GM12875 (cell line): ENCODE measurements at regions not wholly inside any gene's neighbourhood (a gene's known extent, or its start where the extent isn't known, plus 50 kb on each side); places are given as distances from the start of the nearest gene placed in this dataset.

Experiments used
- H3K4me3 ChIP-seq: one replicate; pipeline ENCODE4 v1.5.1; 2011; ENCODE audit warnings: low read depth, low read length, control low read depth
- TF ChIP-seq, protein P1 (sequence below): IDR thresholded peaks from 2 replicates; pipeline ENCODE4 v1.5.1; 2011; ENCODE audit warnings: low read depth, mild to moderate bottlenecking, control low read depth, inconsistent platforms, low read length, moderate library complexity, borderline replicate concordance; ENCODE audit not compliant: insufficient read depth

DNA sequence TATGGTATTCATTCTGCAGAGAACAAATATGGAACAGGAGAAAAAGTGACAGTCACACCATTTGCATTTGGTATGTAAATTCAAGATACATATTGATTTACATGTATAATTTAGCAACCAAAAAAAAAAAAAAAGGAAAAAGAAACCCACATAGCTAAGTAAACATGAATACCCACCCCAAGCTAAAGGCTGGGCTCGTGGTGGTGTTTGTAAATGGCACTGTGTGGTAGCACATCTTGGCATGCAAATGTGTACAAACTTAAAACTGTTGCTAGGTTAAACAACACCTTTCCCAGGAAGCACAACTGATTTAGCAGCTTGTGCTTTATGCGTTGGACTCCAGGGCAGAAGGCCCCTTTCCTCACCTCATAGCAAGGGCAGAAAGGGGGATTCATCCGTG is 481.1 kb upstream of the CELF4 start:
- TF ChIP-seq, protein P1, sequence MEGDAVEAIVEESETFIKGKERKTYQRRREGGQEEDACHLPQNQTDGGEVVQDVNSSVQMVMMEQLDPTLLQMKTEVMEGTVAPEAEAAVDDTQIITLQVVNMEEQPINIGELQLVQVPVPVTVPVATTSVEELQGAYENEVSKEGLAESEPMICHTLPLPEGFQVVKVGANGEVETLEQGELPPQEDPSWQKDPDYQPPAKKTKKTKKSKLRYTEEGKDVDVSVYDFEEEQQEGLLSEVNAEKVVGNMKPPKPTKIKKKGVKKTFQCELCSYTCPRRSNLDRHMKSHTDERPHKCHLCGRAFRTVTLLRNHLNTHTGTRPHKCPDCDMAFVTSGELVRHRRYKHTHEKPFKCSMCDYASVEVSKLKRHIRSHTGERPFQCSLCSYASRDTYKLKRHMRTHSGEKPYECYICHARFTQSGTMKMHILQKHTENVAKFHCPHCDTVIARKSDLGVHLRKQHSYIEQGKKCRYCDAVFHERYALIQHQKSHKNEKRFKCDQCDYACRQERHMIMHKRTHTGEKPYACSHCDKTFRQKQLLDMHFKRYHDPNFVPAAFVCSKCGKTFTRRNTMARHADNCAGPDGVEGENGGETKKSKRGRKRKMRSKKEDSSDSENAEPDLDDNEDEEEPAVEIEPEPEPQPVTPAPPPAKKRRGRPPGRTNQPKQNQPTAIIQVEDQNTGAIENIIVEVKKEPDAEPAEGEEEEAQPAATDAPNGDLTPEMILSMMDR = no peak
- H3K4me3 ChIP-seq = no peak overlapping the region

DNA sequence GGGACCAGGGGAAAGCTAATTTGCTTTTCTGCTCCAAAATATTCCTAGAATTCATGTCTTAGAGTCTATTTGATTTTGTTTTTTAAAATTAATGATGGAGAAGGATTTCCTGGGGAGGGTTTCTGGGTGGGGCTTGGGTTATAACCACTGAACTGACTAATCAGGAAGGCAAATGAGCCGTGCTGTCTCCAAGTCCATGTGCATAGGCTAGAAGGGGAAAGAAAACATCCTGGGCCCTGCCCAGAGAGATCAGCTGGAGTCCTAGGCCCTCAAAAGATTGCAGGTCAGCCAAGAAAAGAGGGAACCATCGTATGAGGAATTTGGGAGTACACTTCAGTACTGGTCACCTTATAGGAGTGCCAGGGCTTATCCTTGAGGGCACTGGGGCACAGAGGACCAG is 480.2 kb upstream of the CELF4 start:
- TF ChIP-seq, protein P1 = no peak
- H3K4me3 ChIP-seq = no peak overlapping the region

DNA sequence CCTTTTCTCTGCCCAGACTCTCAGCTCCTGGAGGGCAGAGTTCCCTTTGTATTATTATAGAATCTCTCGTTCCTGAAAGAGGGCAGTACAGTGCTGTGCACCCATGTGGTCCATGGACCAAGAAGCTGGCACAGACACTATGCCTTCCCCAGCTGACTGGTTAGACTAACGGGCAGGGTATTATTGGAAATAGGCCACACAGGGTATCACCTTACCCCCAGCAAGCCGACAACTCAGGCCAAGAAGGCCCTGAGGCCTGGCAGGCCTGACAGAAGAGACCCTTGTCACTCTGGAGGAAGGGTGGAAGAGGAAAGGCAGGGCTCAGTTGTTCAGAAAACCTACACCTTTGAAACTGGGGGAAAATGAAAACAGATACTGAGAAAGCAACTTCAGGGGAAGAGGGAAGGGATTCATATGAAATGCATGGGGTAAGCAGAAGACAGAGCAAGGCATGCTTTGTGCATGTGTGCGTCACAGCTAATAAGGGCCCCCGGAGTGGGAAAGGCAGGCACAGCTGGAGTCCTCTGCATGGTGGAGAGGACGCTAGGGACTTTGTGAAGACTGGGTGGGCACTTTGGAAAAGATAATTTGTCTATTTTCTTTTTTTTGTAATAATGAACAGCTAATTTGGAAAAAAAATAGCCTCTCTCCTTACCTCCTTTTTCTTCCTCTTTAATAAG is 476.8 kb upstream of the CELF4 start:
- TF ChIP-seq, protein P1 = no peak
- H3K4me3 ChIP-seq = no peak overlapping the region

DNA sequence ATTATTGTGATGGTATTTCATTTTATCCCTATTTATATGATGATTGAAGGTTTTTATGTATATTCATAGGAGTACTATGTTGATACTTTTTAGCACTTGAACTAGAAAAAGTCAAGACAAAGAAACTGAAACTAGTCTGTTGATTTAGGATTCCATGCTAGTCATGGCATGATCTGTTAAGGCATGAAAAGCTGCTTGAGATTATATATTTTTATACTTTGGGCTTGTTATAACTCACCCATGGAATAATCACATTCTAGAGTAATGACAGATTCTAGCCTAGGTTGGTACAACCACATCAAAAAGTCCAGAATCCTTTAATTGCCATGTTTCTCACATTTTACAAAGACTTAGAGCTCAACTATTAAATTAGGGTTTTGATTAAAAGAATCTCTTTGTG is 472.6 kb upstream of the CELF4 start:
- no peak overlapping the region for H3K4me3 ChIP-seq
- TF ChIP-seq, protein P1 = no peak

DNA sequence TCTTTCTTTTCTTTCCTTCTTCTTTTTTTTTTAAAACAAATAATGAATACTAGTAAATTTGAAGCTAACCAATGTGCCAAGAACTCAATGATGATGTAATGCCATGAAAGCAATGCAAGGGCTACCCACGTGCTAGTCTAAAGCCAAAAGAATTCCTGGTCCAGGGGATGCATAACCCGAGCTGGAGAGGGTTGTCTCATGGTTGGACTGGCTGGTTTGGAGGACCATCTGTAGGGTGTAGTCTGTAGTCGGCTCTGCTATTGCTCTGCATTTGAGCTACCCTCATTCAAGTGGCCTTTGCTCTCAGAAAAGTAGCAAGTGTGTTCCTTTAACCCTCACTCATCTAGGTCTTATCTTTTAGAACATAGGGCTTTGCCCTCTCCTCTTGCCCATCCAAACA is 469.6 kb upstream of the CELF4 start:
- TF ChIP-seq, protein P1 = no peak
- H3K4me3 ChIP-seq = no peak overlapping the region

DNA sequence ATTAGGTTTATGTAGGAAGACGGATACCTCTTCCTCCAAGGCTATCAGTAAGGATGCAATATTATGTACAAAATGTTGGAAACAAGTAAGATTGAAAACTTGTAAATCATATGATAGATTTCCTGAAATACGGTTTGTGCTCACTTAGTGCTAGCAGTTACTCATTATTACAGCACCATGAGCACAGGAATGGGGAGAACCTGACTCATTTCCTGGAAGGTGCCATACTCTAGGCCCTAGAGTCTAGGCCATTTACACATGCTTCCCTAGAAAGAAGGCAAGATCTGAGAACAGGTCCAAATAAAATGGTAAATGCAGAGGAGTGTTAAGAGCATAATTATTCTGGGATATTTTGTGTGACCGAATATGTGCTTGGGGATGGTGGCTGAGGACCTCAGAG is 467.7 kb upstream of the CELF4 start:
- TF ChIP-seq, protein P1 = no peak
- no peak overlapping the region for H3K4me3 ChIP-seq

DNA sequence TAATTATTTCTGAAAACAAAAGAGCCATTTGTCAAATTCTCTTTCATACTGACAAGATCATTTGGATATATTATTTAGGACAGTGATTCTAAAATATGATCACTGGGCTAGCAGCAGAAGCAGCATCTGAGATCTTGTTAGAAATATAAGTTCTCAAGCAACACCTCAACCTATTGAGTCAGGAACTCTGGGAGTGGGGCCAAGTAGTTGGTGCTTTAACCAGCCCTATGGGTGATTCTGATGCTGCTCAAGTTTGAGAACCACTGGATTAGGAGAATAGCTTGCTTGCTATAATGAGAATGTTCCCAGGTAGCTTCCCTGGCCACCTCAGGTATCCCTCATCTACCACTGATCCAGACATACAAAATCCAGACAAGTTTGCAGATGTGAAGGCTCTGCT is 466.9 kb upstream of the CELF4 start:
- TF ChIP-seq, protein P1 = no peak
- H3K4me3 ChIP-seq = no peak overlapping the region
